MCF 10A (cell line): ENCODE measurements at regions not wholly inside any gene's neighbourhood (a gene's known extent, or its start where the extent isn't known, plus 50 kb on each side); places are given as distances from the start of the nearest gene placed in this dataset.

Source experiments
- BruUV-seq: library from RNA; stranded (reverse); fragments of 400-500 nt; replicated peaks from 2 replicates; lab custom pipeline; 2021; lab: Mats Ljungman, UMichigan
- CTCF ChIA-PET: fragments of 300-600 bp; sonication (Branson Sonifier 250); formaldehyde crosslinking; extraction: SDS; loops from one replicate; lab custom pipeline; 2021; ENCODE audit warnings: antibody characterized with exemption, inconsistent platforms; lab: Yijun Ruan, JAX
- POLR2A ChIA-PET: fragments of 300-600, 350-650 bp; sonication (Branson Sonifier 250); formaldehyde crosslinking; extraction: SDS; loops from one replicate; lab custom pipeline; 2020; ENCODE audit warnings: antibody characterized with exemption, inconsistent platforms; lab: Yijun Ruan, JAX
- DNase-seq: peaks from one replicate; pipeline ENCODE4 v3.0.0-alpha.2; 2018; ENCODE audit not compliant: unreplicated experiment
- H3K27ac Mint-ChIP-seq: one replicate; pipeline ENCODE4 v1.8.0; 2022; ENCODE audit warnings: mild to moderate bottlenecking, low read depth, mixed read lengths; ENCODE audit not compliant: unreplicated experiment
- H3K27me3 Mint-ChIP-seq: one replicate; pipeline ENCODE4 v1.8.0; 2022; ENCODE audit warnings: mixed read lengths; ENCODE audit not compliant: insufficient read depth, unreplicated experiment
- H3K36me3 Mint-ChIP-seq: one replicate; pipeline ENCODE4 v1.8.0; 2022; ENCODE audit warnings: mild to moderate bottlenecking, moderate library complexity, mixed read lengths; ENCODE audit not compliant: insufficient read depth, unreplicated experiment
- H3K4me1 Mint-ChIP-seq: one replicate; pipeline ENCODE4 v1.8.0; 2022; ENCODE audit warnings: mixed read lengths; ENCODE audit not compliant: insufficient read depth, unreplicated experiment
- H3K4me3 Mint-ChIP-seq: one replicate; pipeline ENCODE4 v1.8.0; 2022; ENCODE audit warnings: mild to moderate bottlenecking, moderate library complexity, mixed read lengths; ENCODE audit not compliant: unreplicated experiment
- H3K9me3 Mint-ChIP-seq: one replicate; pipeline ENCODE4 v1.8.0; 2022; ENCODE audit warnings: mixed read lengths; ENCODE audit not compliant: unreplicated experiment
- CTCF ChIP-seq: fragments of 200-600 bp; IDR thresholded peaks from one replicate; pipeline ENCODE4 v1.8.0; 2022; ENCODE audit warnings: antibody characterized with exemption, mild to moderate bottlenecking; ENCODE audit not compliant: unreplicated experiment
- intact Hi-C: fragments of 100-400 bp; cut with micrococcal nuclease; formaldehyde crosslinking; loops from 2 replicates; pipeline ENCODE4 v1.14.1; 2022

- Mint-ChIP-seq H3K4me1 (peaks cover 17% of the 10 kb centered on the region), H3K4me3 (no peak overlapping the region), H3K27ac (no peak overlapping the region), H3K27me3 (peaks cover 30% of the 10 kb centered on the region), H3K9me3 (no peaks in the 10 kb centered on the region), H3K36me3 (no peaks in the 10 kb centered on the region)
- intact Hi-C loops = loop anchor here (5.0 kb wide), 1 partner anchor 1713 kb away; no protein-coding TSS in a partner anchor
- POLR2A ChIA-PET = interaction anchor here (1.1 kb wide), 1 partner anchor 79 kb away, joined by 3 read pairs; no protein-coding TSS in a partner anchor
- DNase-seq = no peak
- TF ChIP-seq CTCF = no peak
- CTCF ChIA-PET = interaction anchor here (0.7 to 5.8 kb wide), 9 partner anchors 9 to 1762 kb away, joined by 3 to 95 read pairs (median 4); no protein-coding TSS in a partner anchor
- no TSS peak for BruUV-seq
These were observed 76.6 kb upstream of the CHD6 start for GRCh38 chr20:41694796-41695195.

GRCh38 chr20:41693136-41693979 is 75.2 kb upstream of the CHD6 start:
- POLR2A ChIA-PET = interaction anchor here (0.7 to 3.4 kb wide), 18 partner anchors 12 to 1764 kb away, joined by 3 to 29 read pairs (median 3); partner anchors contain the start of genes CHD6 and SRSF6
- peak; percentile 24 for TF ChIP-seq CTCF
- H3K36me3 Mint-ChIP-seq = no peaks in the 10 kb centered on the region
- H3K27ac Mint-ChIP-seq = peak overlapping the region; percentile 32
- peaks cover 30% of the 10 kb centered on the region for H3K27me3 Mint-ChIP-seq
- CTCF ChIA-PET = interaction anchor here (0.6 to 2.7 kb wide), 26 partner anchors 8 to 1764 kb away, joined by 3 to 14 read pairs (median 3); no protein-coding TSS in a partner anchor
- H3K4me1 Mint-ChIP-seq = peaks cover 17% of the 10 kb centered on the region
- TSS peak; percentile 63 for BruUV-seq
- no peaks in the 10 kb centered on the region for H3K9me3 Mint-ChIP-seq
- peak overlapping the region; percentile 78 for H3K4me3 Mint-ChIP-seq
- intact Hi-C loops = no loop called here
- DNase-seq = peak; percentile 71

GRCh38 chr20:41692479-41693135 is 74.4 kb upstream of the CHD6 start:
- H3K27me3 Mint-ChIP-seq = peaks cover 24% of the 10 kb centered on the region
- ChIA-PET POLR2A (interaction anchor here (0.7 to 3.4 kb wide), 18 partner anchors 13 to 1765 kb away, joined by 3 to 29 read pairs (median 3); partner anchors contain the start of genes CHD6 and SRSF6), CTCF (interaction anchor here (0.6 to 2.7 kb wide), 23 partner anchors 9 to 1765 kb away, joined by 3 to 14 read pairs (median 4); no protein-coding TSS in a partner anchor)
- no peak for DNase-seq
- no peaks in the 10 kb centered on the region for H3K36me3 Mint-ChIP-seq
- peak overlapping the region; percentile 78 for H3K4me3 Mint-ChIP-seq
- H3K4me1 Mint-ChIP-seq = peaks cover 13% of the 10 kb centered on the region
- H3K9me3 Mint-ChIP-seq = no peaks in the 10 kb centered on the region
- BruUV-seq = no TSS peak
- intact Hi-C loops = no loop called here
- no peak for TF ChIP-seq CTCF
- no peak overlapping the region for H3K27ac Mint-ChIP-seq
